Endothelial cell of hepatic sinusoid (primary cell): ENCODE measurements at regions not wholly inside any gene's neighbourhood (a gene's known extent, or its start where the extent isn't known, plus 50 kb on each side); places are given as distances from the start of the nearest gene placed in this dataset.

Source experiments
- in situ Hi-C: cut with HindIII; loops from 2 replicates; pipeline ENCODE4 v1.10.0; 2017; ENCODE audit warnings: low sequenced_read_pairs

DNA sequence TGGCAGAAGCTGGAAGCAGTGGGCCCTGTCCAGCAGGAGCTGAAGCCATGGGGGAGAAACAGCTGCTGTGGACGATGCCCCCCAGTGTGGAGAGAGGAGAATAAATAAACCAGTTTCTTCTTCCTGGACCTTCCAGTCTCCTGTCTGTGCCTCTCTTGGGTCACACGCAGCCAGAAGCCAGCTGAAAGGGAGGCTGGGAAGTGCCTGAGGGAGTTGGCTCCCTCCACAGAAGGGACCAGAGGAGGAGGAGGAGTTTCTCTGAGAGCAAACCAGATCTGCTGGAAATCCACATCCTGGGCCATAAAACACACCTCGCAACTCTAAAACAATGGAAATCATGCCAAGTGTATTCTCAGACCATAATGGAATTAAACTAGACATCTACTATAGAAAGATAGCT is 577.0 kb downstream of the CDH26 start:
- in situ Hi-C loops = no loop called here

DNA sequence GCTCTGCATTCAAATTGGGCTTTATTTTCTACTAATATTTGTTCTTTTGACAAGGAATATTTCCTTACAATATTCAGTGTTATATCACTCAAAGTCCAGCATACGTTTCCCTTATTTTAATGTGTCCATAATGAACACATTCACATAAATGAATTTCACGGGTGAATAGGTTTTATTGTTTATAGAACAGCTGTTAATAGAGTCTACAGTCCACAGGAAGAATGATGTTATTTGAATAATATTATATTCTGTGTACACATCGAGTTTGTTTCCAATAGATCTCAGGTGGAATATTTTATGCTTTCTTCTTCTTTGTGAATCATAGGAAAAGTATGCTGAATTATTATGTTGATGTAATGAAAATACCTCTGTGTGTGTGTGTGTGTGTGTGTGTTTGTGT is 582.4 kb downstream of the CDH26 start:
- in situ Hi-C loops = no loop called here

DNA sequence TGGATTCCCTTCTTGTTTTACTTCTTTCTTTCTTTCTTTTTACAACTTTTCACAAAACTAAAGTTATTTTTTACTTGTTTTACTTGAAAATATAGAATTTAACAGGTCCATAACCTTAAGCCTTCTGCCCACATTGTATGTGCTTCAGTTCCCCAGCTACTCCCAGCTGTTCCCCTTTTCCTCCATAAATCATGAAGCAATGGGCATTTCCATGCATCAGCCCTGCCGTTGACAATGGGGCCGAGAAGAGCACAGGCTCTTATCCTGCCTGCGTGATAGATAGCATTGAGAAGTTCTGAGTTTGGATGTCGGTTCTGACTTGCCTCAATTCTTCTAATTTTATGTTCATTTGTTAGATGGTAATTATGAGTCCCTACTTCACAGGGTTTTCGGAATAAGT is 583.8 kb downstream of the CDH26 start:
- in situ Hi-C loops = no loop called here

DNA sequence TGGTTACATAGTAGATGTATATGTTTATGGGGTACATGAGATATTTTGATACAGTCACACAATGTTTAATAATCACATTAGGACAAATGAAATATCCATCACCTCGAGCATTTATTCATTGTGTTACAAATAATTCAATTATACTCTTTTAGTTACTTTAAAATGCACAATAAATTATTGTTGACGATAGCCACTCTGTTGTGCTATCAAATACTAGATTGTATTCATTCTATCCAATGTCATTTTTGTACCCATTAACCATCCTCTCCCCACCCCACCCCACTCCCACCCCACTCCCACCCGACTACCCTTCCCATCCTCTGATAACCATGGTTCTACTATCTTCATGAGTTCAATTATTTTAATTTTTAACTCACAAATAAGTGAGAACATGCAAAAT is 585.4 kb downstream of the CDH26 start:
- in situ Hi-C loops = no loop called here

DNA sequence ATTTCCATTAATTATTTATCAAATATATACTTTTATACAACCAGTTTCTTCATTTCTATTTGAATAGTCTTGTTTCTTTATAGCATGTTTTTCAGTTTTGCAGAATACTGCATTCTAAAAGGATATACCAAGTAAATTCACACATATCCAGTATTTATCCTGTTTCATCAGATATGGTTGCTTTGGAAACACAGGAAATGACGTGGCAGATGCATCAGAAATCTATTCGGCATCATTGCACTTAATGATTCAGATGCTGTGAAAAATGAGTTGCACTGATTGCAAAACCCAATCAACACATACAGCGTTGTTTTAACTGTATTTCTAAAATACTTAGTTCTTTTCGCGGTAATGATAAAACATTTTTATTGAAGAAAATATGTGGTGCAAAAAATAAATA is 594.9 kb downstream of the CDH26 start:
- in situ Hi-C loops = no loop called here

DNA sequence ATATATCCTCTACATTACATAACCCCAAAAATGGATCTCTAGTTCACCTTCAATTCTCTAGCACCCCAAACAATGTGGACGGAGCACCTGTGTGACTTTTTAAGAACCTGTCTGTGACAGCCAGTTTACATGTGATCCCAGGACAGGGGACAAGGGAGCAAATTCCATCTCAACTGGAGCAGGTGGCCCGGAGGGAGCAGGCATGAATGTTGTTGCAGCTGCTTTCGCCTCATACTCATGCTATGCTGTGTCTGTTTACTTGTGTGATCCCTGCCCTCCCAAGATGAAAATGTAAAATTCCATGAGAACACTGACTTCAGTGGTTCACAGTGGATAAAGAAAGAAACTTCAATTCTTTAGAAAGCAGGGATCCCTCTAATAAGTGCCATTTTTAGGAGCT is 600.3 kb downstream of the CDH26 start:
- in situ Hi-C loops = no loop called here

DNA sequence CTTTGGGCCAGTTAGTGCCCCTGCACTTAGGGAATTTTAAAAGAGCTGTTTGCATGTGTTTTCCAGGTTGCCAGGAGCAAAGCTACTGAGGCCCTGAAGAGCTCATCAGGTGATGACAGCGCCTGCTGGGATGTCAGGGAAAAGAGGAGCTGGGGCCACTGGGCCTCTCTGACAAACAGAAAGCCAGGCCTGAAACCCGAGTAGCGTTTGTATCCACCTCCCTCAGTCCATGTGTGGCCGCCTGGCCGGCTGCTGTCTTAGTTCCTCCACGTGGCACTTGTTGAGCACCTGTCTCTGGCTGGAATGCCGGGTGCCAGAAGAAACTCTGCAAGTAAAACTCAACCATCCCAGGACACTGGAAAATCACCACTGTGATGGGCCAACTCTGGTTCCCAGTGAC is 601.2 kb downstream of the CDH26 start:
- in situ Hi-C loops = no loop called here

DNA sequence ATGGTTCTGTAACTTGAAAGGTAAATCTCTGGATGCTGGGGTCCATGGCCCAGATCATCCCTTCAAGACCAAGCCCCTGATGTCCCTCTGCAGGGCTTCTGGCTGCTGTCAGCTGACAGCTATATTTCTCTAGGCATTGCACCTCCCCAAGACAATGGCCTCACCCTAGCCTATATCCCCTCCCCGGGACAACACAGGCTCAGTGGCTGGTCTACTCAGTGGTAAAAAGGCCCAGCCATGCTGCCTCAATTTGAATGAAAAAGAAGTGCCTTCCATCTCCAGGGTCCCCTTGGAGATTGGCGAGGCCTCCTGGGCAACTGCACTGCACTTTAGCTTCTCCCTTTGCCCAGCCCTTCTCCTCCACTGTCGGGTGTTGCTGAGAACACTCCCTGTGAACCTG is 602.8 kb downstream of the CDH26 start:
- in situ Hi-C loops = no loop called here

DNA sequence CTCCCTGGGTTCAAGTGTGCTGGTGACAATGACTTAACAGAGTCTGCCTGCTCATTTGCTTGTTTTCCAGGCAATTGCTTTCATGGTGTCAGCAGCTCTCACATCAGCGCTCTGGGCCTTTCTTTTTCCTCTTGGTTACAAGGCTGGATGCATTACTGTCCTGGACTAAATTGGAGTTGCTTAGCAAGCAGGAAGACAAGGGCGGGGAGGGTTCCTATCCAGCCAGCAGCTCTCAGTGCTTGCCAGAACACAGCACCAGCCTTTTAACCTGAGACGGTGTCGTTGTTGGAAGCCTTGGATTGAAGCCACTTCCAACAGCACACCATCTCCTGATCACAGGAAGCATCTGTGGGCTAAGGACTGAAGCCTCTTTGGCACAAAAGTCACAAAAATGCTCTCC is 606.9 kb downstream of the CDH26 start:
- in situ Hi-C loops = no loop called here

DNA sequence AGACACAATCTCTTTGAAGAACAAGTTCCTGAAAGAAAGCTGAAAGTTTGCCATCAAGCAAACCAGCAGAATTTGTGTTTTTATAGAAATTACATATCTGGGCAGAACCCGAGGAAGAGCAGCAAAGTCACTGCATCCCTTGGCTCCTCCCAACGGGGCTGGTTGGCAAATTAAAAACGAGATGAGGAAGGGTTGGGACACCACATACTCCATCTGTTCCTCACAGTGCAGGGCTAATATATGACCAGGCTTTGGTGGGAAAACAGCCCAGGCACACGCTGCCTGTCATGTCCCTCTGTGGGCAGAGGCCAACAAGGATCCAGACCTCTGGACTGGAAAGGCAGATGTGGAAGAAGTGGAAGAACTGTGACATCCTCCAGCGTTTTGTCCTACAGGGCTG is 607.3 kb downstream of the CDH26 start:
- in situ Hi-C loops = no loop called here

DNA sequence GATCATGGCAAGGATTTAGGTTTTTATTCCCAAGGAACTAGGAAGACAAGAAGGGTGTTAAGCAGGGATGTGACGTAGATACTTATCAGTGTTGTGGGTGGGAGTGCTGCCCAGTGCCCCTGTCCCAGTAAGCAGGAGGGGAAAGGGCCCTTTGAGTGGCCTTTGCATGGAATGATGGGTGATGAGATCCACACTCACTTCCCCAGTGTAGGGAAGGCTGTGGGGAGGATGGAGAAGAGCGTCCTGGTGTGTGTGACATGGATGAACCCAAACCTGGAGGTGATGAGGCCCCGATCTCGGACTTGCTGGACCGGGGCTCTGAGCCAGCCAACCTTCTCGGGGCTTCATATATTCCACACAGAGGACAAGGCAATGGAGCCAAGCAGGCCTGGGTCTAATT is 610.9 kb downstream of the CDH26 start:
- in situ Hi-C loops = no loop called here

DNA sequence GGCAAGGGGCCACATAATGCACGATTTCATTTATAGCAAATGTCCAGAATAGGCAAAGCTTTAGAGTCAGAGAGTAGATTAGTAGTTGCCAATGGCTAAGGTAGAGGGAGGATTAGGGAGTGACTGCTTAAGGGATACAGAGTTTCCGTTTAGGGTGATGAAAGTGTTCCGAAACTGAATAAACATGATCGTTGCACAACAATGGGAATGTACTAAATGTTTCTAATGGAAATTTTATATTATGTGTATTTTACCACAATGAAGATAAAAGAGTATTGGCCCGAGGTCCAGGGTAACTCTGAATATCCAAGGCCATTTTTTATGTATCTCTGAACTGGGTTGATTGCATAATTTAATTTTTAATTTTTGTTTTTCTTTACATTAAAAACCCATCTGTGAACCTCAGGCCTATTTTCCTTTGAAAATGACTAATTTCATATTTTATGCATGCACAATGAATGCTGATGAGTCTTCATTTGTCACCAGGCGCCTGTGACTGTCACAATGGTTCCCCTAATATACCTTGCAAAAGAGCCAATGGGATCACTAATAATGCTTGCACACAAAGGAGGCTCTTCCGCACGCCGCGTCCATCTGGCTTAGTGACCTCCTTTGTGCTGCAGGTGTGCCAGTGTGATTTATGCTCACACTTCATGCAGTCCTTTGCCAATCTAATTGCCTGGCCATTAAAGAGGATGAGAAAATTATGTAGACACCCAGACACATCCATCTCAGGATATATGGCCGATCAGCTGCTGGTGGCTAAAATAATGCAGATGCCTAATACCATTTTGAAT is 612.5 kb downstream of the CDH26 start:
- in situ Hi-C loops = loop anchor here (5.0 kb wide), 1 partner anchor 102 kb away; no protein-coding TSS in a partner anchor

DNA sequence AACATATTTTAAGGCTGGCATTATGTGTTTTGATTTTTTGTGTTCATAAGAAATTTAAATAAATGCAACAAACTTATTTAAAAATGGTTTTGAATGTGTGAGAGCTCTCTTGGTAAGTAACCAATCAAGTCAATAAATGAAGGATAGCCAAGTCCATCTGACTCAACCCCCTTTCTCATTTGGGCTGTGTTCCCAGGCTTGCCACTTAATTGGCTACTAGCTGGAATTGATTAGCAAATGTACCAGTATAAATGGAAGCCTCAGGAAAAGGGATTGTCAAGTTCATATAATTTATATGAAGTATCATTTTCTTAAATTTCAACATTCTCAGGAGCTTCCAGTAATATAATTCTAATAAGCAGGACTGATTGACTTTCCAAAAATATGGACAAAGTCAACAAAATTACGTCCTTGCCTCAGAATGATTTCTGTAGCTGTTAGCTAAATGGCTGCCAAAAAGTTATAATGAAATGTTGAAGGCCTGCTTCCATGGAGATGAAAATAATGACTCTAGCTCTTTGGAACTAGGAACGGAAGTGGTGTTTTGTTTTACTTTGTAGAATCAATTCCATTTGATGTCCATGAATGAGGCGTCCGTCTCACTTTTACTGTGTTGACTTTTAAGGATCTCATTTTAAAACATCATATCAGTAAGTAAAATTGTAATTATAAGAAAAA is 614.9 kb downstream of the CDH26 start:
- in situ Hi-C loops = loop anchor here (5.0 kb wide), 1 partner anchor 99 kb away; no protein-coding TSS in a partner anchor

DNA sequence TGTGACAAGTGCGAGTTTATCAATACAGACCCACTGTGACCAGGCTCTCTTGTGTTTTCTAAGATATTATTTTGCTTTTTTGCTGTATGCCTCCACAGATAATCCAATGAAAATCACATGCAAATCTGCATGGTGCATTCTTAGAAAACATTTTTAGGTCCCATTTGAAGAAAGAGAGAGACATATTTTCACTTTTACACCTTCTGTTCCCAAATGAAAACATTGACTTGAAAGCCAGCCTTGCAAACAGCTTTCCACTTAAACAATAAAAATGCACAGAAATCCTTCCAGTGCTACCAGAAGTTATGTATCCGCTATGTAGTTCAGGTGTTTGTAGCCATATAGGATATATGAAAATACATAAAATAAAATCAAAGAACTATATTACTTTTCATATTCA is 618.0 kb downstream of the CDH26 start:
- in situ Hi-C loops = no loop called here

DNA sequence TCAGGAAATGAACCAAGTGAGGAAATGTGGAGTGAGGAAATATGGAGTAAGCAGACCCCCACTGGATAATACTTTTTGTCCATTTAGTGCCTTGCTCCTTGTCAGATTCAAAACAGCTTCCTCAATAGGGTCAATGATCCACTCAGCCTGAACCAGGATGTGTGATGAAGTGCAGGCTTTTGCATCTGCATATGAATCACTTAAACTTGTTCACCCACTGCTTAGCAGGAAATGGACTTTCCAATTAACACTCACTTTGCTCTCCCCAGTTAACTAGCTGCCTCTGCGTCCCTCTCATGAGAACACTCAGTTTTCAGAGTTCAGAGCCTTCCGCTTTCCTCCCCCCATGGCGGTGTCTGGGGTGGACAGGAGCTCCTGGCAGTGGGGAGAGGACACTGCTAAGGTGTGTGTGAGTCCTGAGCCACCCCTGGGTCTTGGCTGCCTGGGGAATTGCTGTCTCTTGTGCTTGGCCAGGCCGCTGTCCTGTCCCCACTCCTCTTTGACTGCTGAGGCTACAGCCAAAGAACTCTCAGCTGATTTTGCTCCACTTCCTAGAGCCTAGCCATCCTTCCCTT is 621.8 kb downstream of the CDH26 start:
- in situ Hi-C loops = no loop called here

DNA sequence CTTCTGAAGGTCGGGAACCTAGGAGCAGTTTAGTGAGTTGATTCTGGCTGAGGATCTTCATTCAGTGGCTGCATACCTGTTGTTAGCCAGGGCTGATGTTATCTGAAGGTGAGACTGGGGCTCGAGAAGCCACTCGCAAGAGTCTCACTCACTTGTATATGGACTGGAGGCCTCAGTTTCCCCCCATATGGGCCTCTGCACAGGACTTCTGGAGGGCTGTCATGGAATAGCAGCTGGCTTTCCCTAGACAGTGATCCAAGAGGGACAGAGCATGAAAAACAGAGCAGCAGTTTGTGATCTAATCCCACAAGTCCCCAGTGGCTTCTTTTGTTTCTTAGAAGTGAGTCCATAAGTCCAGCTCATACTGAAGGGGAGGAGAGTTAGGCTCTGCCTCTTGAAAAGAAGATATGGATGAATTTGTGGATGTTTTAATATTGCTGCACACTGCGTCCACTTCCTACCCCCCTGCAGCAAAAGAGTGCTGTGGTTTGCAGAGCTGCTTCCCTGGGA is 623.4 kb downstream of the CDH26 start:
- in situ Hi-C loops = no loop called here

DNA sequence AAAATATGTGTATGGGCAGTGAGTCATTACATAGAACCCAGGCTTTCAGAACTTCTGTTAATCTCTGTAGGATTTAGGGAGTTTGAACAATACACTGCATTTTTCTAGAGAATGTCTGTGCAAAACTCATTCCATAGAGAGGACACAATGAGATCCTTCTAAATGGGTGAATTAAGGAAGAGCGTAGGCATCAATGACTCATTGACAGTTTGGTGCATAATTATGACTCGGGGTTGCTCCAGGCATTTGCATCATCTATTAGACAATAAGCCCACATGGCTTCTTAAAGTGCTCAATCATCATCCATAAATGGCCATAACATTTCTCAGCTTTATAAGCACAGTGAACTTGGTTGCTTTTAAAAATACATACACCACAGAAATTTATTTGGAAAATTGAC is 625.5 kb downstream of the CDH26 start:
- in situ Hi-C loops = no loop called here

DNA sequence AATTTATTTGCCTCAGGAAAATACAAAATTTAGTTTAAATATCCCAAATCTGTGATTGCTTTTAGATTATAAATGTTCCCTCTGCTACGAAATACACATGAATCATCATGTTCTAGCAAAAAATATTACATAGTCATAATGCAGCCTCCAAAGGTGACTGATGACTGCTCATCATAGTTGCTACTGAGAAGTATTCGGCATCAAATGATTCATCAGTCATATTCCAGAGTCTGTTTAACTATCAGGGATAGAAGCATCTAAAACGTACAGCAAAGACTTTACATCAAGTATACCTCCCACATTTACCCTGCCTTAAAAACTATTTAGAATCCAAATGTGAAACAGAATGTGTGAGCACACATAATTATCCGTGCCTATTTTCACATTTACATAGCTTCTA is 626.0 kb downstream of the CDH26 start:
- in situ Hi-C loops = no loop called here

DNA sequence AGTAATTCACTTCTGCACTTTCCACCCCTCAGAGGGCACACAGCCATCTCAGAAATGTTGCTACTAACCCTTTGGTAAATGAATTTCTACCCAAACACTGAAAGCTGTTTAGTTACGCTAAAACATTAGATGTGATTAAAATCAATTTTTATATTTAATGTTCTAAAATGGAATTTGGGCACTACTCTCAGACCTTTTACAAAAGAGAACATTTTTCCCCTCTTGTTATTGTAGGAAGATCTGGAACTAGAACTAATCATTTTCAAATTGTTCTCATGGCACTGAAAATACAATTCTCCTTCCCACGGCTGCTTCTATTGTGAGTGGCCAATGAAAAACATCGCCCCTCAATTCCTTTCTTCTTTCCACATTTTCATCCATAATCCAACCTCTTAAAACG is 627.4 kb downstream of the CDH26 start:
- in situ Hi-C loops = no loop called here

DNA sequence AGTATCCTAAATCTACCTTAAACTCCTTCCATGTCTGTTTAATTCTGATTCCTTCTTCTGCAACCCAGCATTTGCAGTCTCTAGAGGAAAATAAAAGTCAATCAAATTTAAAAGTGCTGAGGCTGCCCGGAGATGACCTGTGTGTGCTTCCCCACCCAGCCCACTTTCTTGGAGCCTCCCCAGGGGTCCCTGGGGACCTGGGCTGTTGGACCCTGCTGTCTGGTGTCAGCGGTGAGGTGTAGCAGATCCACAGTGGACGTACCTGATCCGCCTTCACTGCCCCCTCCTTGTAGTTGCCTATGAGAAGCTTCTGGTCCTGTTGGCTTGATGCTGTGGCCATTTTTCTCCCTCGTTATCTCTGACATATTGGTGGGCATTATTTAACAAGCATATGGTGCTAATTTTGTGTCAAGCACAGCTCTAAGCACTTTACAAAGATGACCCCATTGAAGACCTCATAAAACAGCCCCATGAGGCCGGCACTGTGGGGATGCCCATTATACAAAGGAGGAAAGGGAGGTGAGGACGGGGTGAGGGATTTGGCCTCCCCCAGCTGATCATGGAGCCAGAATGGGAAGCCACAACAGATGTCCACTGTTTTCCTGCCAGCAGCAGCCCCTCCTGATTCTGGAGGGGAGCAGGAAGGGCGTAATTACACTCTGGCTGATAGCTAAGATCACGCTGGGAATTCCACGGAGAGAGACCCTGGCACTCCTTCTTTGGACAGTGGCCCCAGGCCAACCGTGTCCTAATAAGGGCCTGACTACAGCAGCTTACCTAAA is 628.2 kb downstream of the CDH26 start:
- in situ Hi-C loops = no loop called here

DNA sequence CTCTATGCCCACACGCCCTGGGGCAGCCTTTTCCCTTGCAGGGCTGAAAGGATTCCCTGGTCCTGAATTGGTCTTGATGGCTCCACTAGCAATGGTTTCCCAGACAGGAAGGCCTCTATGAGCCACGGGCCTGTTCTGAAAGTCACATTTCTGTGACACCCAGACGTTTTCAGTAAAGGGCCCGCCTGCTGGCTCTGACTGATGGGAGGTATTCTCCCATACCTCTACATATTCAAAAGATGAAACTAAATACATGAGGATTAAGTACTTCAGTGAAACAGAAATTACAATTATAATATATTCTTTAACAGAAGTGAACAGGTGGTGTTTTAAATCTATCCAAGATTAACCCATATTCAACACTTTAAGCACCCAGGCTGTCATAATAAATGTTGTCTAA is 629.8 kb downstream of the CDH26 start:
- in situ Hi-C loops = no loop called here
